ENCODE measurements at regions not wholly inside any gene's neighbourhood (a gene's known extent, or its start where the extent isn't known, plus 50 kb on each side); places are given as distances from the start of the nearest gene placed in this dataset.

- no peak for TF ChIP-seq POLR2A (IDR thresholded peaks at IDR 0.05)
- no peak for TF ChIP-seq CTCF (IDR thresholded peaks at IDR 0.05)
Observed at GRCh38 chr2:180630756-180631155, 349.6 kb upstream of the UBE2E3 start.
